HK-2 (cell line): ENCODE measurements at regions not wholly inside any gene's neighbourhood (a gene's known extent, or its start where the extent isn't known, plus 50 kb on each side); places are given as distances from the start of the nearest gene placed in this dataset.
"Not testable (repeated sequence)": the region's sequence is repeated elsewhere in the genome, so short reads cannot be mapped to it uniquely, and the experiment has no call there.

Source experiments
- DNase-seq: peaks from one replicate; pipeline ENCODE4 v3.0.0-alpha.2; 2018; ENCODE audit not compliant: unreplicated experiment

DNA sequence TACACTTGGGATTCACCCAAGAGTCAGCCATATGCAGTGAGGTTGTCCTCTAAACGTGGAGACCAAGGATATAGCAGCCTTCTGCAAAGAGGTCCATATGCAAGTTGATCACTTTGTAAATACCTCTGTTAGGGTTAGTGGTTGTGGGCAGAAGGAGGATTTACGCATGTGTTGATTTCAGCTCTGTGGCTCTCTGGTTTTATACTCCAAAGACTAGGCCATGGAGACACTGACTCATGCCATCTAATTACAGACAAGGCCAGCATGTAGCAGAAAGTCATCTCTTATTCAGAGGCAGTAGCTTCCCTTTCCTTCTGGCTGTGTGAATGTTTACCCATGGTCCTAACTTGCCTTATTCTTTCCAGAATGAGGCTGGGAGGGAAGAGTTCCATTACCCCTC, 140.9 kb upstream of the GOLGA6L4 start:
- DNase-seq, result not testable (repeated sequence)

DNA sequence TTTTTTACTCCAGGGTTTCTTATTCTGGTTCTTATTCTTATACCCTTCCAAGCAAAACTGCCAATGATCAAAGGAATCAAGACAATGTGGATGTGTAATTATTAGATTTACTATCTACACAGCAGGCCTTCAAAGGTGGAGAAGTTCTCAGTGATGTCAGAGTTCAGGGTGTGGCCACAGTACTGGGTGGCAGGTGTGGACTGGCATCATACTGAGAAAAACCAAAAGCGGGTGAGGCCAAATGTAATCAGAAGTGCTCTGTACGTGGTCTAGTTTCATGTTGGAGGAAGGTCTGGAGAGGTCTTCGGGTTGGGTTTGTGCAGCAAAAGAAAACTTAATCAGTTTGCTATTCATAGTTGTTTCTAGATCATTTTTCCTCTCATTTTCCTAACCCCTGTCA, 138.5 kb upstream of the GOLGA6L4 start:
- not testable (repeated sequence) for DNase-seq

DNA sequence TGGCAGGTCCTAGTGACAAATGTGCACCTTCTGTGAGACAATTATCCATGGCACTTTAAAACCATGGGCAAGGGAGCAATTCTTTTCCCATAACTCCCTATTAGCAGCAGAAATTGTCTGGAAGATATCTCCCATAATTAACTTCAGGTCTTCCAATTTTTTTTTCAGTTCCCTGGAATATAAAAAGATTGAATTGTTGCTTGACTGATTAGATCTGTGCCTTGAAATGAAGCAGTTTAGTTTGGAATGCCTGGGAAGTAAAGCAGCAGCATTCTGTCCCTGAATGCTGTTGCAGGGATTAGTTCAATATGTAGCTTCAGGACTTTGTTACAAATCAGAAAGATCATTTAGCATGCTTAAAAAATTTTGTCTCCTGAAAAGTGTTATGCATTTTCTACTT, 137.0 kb upstream of the GOLGA6L4 start:
- no peak for DNase-seq

DNA sequence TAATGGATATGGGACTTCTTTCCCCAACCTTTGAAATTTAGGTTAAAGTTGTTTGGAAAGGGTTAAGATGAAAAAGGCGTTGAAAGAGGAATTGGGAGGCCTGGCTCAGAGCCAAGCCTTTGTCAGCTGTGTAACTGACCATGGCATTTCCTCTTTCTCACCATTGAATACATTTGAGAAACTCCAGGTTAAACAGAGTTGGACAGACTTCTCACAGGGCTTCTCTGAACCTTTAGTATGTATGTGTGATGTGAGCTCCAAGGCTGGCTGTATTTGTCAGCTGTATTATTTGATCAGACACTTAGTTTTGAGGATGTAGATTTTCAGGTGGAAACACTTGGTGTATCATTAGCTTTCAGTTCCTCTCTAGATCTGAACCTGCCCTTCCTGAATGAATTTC, 136.4 kb upstream of the GOLGA6L4 start:
- DNase-seq, result no peak

DNA sequence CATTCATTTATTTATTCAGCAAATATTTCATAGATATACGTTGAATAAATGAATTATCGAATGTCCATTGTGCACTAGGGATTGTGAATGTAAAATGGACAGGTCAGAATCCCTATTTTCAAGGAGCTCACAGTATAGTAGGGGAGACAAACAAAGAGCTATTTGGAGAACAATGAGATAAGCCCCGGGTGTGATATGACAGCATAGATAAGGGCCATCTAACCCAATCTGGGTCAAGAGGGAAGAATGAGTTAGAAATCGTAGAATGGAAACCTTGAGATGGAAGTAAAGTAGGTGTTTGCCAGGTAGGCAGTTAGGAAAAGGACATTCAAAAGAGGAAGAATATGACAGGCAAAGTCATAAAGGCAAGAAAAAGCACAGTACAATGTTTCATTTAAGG, 132.2 kb upstream of the GOLGA6L4 start:
- DNase-seq, result no peak

DNA sequence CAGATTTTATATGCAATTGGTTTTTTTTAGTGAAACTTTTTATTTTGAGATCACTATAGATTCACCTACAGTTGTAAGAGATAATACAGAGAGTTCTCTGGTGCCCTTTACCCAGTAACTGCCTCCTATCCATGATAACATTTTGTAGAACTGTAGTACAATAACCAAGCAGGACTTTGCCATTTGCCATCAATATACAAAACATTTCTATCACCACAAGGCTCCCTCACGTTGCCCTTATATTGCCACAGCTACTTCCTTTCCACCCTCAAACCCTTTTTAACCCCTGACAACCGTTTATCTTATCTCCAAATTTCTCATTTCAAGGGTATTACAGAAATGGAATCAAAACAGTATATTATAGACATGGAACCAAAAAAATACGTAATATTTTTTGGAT, 130.7 kb upstream of the GOLGA6L4 start:
- DNase-seq, result no peak

DNA sequence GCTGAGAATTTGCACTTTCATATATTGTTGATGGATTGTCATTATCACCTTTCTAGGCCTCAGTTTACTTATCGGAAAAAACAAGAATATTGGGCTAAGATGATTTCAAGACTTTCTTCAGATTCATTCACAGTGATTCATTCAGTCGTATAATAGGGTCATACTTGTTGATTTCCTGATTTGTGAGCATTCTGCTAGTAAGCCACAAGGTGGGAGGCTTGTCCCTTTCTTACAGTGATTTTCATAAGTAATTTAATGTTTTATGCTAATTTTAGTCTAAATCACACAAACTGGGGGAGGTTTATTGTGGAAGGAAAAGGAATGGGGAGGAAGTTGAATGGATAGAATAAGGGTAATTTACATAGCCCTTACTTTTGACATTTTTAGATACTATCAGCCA, 126.8 kb upstream of the GOLGA6L4 start:
- DNase-seq, result no peak

DNA sequence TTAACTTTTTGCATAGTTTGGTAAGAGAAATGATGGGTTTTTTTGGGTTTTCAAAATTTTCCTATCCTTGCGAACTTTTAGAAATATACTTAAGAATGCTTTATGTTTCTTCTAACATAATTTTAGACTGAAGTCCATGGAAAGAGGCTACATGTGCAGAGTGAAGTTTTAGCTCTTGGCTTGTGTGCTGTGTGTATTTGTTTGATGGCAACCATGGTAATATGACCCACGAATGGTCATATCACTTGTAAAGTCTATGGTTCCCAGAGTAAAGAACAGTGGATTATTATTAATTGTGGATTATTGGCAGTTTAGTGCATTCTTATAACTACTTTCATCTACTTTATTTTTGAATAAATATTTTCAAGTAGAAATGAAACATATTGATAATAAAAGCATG, 124.0 kb upstream of the GOLGA6L4 start:
- no peak for DNase-seq

DNA sequence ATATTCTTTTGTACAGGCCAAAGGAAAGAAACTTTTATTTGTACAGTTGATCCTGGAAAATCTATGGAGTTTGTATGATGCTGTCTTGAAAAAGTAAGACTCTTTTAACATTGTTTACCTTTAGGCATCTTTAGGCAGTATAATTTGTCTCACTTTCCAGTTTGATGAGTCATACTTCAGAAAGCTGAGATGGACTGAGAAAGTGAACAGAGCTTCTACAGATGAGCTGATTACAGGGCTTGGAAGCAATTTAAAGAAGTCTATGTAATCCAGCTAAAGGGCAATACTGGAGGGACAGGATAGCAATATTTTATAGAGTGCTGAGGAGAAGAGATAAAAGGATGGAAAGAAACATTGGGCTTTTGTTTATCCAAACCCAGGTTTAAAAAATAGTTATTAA, 123.5 kb upstream of the GOLGA6L4 start:
- no peak for DNase-seq

DNA sequence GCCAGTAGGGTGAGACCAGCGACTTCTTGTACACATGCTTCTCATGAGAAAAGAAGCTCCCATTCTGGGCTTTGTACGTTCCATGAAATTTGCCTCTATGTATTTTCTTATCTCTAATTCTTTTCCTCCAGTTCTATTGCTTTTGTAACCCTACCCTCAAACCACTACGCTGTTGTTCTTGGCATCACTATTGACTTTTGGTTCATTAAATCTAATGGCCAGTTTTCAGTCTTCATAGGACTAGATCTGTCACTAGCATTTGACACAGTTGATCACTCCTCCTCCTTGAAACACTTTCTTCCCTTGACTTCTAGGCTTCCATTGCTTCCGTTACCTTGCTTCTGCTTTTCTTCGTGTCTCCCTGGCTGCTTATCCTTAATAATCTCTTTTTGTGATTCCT, 121.7 kb upstream of the GOLGA6L4 start:
- no peak for DNase-seq

DNA sequence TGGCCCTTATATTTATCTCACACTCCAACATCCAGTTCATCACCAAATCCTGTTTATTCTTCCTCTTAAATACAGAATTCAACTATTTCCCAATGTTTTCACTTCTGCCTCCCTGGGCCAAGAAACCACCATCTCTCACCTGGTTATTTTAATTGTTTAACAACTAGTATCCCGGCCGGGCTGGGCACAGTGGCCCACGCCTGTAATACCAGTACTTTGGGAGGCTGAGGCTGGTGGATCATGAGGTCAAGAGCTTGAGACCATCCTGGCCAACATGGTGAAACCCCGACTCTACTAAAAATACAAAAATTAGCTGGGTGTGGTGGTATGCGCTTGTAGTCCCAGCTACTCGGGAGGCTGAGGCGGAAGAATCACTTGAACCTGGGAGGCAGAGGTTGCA, 120.9 kb upstream of the GOLGA6L4 start:
- DNase-seq, result not testable (repeated sequence)

DNA sequence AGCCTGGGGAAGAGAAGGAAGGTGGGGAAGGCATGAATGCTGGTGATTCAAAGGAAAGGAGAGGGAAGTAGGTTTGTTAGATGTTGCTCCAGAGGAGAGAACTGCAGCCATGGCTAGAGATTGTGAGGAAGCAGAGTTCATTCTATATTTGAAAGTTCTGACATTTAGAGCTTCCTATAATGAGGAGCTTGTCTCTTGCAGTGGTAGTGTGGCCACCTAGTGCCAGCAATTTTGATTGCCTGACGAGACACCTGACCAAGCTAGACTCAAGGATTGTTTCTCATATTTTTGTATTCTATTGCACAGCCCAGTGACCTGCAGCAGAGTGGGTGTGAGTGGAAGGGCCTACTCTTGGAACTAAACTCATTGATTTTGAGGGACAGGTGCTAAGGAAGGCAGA, 116.2 kb upstream of the GOLGA6L4 start:
- not testable (repeated sequence) for DNase-seq

DNA sequence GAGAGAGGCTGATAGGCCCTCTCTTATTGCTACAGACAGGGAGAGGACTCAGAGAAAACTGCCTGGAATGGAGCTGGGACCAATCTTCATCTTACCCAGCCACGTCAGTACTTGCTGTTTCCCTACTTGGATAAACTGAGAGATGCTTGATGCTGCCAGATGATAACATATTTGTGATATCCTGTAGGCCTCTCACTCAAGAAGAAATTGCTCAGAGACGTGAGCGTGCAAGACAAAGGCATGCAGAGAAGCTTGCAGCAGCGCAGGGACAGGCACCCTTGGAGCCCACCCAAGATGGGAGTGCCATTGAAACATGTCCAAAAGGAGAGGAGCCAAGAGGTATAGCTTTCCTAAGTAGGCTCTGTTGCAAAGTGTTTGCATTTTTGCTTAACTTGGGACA, 114.7 kb upstream of the GOLGA6L4 start:
- not testable (repeated sequence) for DNase-seq

DNA sequence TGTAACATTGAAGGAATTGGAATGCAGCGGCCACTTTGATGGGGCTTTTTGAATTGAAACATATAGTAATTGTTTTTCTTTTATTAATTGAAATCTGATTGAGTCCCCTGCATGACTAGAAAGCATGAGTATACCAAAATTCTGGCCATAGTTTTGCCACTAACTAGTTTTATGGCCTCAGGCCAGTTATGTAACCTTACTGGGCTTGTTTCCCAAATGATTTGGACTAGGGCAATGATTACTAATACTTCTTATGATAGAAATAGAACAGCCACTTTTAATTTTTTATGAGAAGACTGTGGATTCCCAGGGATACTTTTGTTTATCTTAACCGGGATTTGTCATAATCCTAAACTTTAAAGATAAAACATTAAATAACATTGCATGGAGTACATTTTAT, 106.9 kb upstream of the GOLGA6L4 start:
- not testable (repeated sequence) for DNase-seq

DNA sequence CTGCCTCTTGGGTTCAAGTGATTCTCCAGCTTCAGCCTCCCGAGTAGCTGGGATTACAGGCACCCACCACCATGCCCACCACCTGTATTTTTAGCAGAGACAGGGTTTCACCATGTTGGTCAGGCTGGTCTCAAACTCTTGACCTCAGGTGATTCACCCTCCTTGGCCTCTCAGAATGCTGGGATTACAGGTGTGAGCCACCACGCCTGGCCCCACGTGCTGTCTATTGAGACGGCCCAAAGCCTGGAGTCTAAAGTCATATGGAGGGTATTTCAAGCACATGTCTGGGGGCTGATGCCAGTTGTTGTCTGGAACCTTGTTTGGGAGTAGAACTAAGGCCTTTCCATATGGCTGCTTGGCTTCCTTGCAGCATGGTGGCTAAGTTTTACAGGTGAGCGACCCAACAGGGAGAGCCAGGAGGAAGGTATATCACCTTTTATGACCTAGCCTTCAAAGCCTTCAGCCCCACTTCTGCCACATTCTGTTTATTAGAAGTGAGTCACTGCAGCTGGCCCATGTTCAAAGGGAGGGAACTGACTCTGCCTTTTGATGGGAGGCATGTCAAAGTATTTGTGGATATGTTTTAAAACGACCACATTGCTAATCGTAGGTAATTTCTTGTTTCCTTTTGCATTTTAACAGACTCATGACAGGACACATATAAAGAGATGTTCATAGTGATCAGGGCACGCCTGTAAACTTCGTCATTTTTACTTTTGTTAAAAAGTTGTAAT, 105.3 kb upstream of the GOLGA6L4 start:
- not testable (repeated sequence) for DNase-seq

DNA sequence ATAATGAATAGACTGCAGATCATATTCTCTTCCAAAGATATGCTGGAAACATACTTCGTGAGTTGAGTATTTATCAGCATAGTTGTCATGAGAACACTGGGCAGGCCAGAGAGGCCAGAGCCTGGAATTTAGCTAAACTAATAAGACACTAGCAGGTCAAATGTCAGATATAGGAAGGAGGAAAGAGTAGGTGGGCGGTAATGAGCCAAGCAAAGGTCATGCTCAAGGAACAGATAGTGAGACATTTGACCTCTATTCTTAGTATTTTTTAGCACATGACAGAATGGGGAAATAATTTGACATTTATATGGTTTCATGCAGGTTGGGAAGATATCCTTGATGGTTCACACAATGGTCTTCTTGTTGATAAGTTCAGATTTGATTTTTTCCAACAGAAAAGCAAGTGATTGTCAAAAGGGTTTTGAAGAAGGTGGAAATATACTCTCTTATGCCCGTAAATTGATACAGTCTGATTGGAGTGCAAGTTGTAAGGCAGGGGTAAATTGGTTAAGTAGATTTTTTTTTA, 99.6 kb upstream of the GOLGA6L4 start:
- DNase-seq, result not testable (repeated sequence)

DNA sequence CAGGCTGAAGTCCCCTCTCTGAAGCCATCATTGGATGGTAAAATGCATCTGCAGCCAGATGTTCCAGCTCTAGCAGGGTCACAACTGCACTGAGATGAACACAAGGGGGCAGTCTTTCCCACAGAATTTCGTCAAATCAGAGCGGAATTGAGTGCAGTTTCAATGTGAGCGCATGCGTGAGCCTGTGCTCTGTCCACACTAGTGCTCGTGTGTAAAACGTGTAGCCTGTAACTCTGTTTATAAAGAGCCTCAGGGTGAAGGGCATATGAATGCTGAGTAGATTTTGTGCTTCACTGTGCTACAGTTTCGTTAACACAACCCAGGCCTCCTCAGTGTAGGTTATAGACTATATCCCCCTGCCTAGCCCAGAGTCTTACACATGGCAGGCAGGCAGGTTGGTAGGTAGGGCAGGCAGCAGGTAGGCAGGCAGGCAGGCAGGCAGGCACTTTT, 92.7 kb upstream of the GOLGA6L4 start:
- peak; percentile 45 for DNase-seq

DNA sequence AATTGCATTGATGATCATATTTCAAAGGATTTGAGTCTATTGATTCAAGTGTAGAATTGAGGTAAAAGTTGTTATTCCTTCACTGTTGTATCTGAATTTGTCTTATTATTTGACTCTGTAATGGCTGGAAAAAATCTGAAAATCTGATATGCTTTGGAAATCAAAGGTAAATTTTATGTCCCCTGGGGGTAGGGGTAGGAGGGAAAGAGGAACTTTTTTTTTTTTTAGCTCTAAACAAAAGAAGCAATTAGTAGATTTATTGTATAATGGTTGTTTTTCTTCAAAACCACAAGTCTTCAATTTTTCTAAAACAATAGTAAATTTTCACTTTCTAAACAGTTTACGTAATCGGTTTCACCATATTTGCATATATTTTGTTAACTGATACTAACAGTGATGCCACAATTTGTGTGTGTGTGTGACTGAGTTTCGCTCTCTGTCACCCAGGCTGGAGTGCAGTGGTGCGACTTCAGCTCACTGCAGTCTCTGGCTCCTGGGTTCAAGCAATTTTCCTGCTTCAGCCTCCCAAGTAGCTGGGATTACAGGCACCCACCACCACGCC, 91.7 kb upstream of the GOLGA6L4 start:
- no peak for DNase-seq

DNA sequence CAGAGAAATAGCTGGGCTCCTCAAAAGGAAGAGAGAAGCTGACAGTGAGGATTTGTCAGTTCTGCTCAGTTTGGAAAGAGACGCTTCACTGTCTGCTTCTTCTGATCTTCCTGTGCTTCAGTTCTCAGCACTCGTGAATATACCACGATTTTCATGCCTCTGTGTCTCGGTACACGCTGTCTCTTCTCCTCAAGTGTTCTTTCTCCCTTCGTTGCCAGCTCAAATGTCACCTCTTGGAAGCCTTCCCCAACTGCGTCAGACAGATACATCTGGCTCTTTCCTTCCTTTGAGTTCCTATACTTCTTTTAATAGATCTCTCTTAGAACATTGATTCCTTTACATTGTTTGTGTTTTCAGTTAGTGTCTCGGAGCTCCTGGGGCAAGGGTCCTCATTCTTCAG, 90.6 kb upstream of the GOLGA6L4 start:
- not testable (repeated sequence) for DNase-seq

DNA sequence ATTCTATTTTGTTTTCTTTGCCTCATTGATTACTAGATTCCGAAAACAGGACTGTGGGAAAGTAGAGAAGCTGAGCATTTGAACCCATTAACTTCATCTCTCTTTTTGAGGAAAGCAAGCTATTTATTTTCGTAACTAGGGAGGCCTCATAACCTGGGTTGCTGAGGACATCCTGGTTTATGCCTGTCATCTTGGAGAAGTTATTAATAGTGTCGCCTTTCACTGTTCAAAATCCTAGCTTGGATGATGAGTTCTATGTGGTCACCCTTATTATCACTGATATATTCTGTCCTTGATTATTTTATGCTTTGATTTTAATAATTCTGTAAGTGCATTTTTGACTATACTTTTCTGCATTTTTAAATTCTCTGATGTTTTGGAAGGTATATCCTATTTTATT, 89.3 kb upstream of the GOLGA6L4 start:
- not testable (repeated sequence) for DNase-seq

DNA sequence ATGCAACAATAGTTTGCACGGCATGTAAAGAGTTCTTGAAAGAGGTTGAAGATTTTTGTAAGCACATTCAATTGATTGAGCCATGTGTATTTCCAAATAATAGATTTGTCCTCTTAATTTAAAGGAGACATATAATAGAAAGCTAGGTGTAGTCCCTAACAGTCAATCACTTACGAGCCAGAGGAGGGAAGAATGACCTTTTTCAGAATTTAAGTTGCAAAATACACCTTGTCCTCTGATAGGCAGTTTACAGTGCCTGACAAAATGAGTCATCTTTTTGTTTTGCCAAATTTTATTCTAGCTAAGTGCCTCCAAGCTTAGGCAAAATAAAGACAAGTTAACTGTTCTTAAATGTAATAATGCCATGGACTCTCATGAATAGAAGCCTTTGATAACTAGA, 88.3 kb upstream of the GOLGA6L4 start:
- not testable (repeated sequence) for DNase-seq

DNA sequence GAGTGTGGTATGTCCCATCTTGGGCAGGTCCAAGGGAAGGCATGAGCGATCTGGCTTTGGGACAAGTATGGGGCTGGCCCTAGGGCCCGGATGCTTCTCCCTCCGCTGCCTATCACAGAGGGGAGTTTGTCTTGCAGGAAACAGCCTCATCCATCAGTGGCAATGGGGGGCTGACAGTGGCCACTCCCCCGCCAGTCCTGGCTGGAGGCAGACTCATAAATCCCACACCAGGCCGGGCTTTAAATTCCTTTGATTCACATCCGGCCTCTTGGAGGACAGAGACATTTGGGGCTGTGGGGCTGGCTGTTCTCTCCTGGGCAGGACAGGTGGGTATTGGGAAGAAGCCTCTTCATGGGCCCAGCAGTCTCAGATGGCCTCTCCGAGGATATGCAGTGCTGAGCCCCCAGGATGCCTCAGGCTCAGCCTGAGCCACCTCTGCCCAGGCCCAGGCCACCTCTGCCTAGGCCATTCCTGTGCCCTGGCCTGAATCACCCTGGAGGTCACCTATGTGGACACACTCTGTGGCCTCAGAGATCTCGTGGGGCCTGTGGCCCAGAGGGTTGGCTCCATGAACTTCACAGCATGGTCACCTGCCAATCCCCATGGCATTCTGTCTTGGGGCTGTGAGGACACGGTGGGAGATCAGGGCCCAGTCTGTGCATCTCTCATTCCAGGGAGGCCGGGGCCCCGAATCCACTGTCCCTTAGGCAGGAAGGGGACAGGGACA, 84.2 kb upstream of the GOLGA6L4 start:
- no peak for DNase-seq
